ENCODE measurements at regions not wholly inside any gene's neighbourhood (a gene's known extent, or its start where the extent isn't known, plus 50 kb on each side); places are given as distances from the start of the nearest gene placed in this dataset.
"Not testable (repeated sequence)": the region's sequence is repeated elsewhere in the genome, so short reads cannot be mapped to it uniquely, and the experiment has no call there.

- no peak for DNase-seq (ENCODE audit: low spot score)
Measured at GRCh38 chr20:30593572-30593971, 663.9 kb upstream of the DEFB115 start.

GRCh38 chr20:30594112-30594511, 663.4 kb upstream of the DEFB115 start:
- DNase-seq (ENCODE audit: low spot score) = no peak

GRCh38 chr20:30595698-30596097, 661.8 kb upstream of the DEFB115 start:
- DNase-seq (ENCODE audit: low spot score) = no peak

- not testable (repeated sequence) for DNase-seq (ENCODE audit: low spot score)
Measured at GRCh38 chr20:30597429-30597828, 660.0 kb upstream of the DEFB115 start.

- DNase-seq (ENCODE audit: low spot score) = no peak
Measured at GRCh38 chr20:30598460-30599230, 658.8 kb upstream of the DEFB115 start.

GRCh38 chr20:30599990-30600389, 657.5 kb upstream of the DEFB115 start:
- DNase-seq (ENCODE audit: low spot score) = no peak

GRCh38 chr20:30601974-30602373, 655.5 kb upstream of the DEFB115 start:
- no peak for DNase-seq (ENCODE audit: low spot score)

GRCh38 chr20:30602424-30602823, 655.0 kb upstream of the DEFB115 start:
- no peak for DNase-seq (ENCODE audit: low spot score)

- no peak for DNase-seq (ENCODE audit: low spot score)
Measured at GRCh38 chr20:30606990-30607389, 650.5 kb upstream of the DEFB115 start.

- DNase-seq (ENCODE audit: low spot score) = no peak
Measured at GRCh38 chr20:30610029-30610693, 647.3 kb upstream of the DEFB115 start.

- no peak for DNase-seq (ENCODE audit: low spot score)
Measured at GRCh38 chr20:30610751-30611150, 646.7 kb upstream of the DEFB115 start.

- no peak for DNase-seq (ENCODE audit: low spot score)
Measured at GRCh38 chr20:30611239-30611984, 646.1 kb upstream of the DEFB115 start.

GRCh38 chr20:30612344-30612743, 645.1 kb upstream of the DEFB115 start:
- DNase-seq (ENCODE audit: low spot score) = no peak

GRCh38 chr20:30621346-30621745, 636.1 kb upstream of the DEFB115 start:
- not testable (repeated sequence) for DNase-seq (ENCODE audit: low spot score)

GRCh38 chr20:30624310-30624709, 633.2 kb upstream of the DEFB115 start:
- DNase-seq (ENCODE audit: low spot score) = not testable (repeated sequence)

GRCh38 chr20:30629376-30629775, 628.1 kb upstream of the DEFB115 start:
- DNase-seq (ENCODE audit: low spot score) = not testable (repeated sequence)

- no peak for DNase-seq (ENCODE audit: low spot score)
Measured at GRCh38 chr20:30630761-30631160, 626.7 kb upstream of the DEFB115 start.

- not testable (repeated sequence) for DNase-seq (ENCODE audit: low spot score)
Measured at GRCh38 chr20:30631261-30631789, 626.1 kb upstream of the DEFB115 start.

GRCh38 chr20:30632773-30633172, 624.7 kb upstream of the DEFB115 start:
- DNase-seq (ENCODE audit: low spot score) = not testable (repeated sequence)

GRCh38 chr20:30641522-30641921, 615.9 kb upstream of the DEFB115 start:
- DNase-seq (ENCODE audit: low spot score) = not testable (repeated sequence)

- not testable (repeated sequence) for DNase-seq (ENCODE audit: low spot score)
Measured at GRCh38 chr20:30660982-30661381, 596.5 kb upstream of the DEFB115 start.

GRCh38 chr20:30668418-30668817, 589.0 kb upstream of the DEFB115 start:
- DNase-seq (ENCODE audit: low spot score) = not testable (repeated sequence)

All from AG20443 (cell line).